Caco-2 (cell line): ENCODE measurements at regions not wholly inside any gene's neighbourhood (a gene's known extent, or its start where the extent isn't known, plus 50 kb on each side); places are given as distances from the start of the nearest gene placed in this dataset.

Experiments used
- BruUV-seq: library from RNA; stranded (reverse); fragments of 400-500 nt; replicated peaks from 2 replicates; lab custom pipeline; 2021; lab: Mats Ljungman, UMichigan
- CTCF ChIA-PET: fragments of 300-600 bp; sonication (Branson Sonifier 250); formaldehyde crosslinking; loops from one replicate; lab custom pipeline; 2022; ENCODE audit warnings: antibody characterized with exemption; lab: Charles Lee
- POLR2A ChIA-PET: fragments of 300-600 bp; sonication (Branson Sonifier 250); formaldehyde crosslinking; loops from one replicate; lab custom pipeline; 2022; ENCODE audit warnings: antibody characterized with exemption; lab: Charles Lee
- DNase-seq, 2 experiments: peaks; one replicate each; pipeline versions ENCODE4 v3.0.0 to v3.0.0-alpha.2; 2020 to 2022
- H3K27me3 ChIP-seq: replicated peaks from 2 replicates; pipeline ENCODE4 v1.6.0; 2011; ENCODE audit warnings: low read length; ENCODE audit not compliant: control insufficient read depth, insufficient read depth
- H3K36me3 ChIP-seq: 2 replicates; pipeline ENCODE4 v1.5.1; 2011; ENCODE audit warnings: low read length; ENCODE audit not compliant: control insufficient read depth, insufficient read depth
- H3K4me1 ChIP-seq: fragments of 250-450 bp; sonication (Bioruptor Pico); 2 replicates; pipeline ENCODE4 v1.5.1; 2020; ENCODE audit warnings: mild to moderate bottlenecking
- H3K4me3 ChIP-seq: 2 replicates; pipeline ENCODE4 v1.5.1; 2011; ENCODE audit warnings: low read depth, mild to moderate bottlenecking, control low read depth, low read length
- H3K9me3 ChIP-seq: fragments of 250-450 bp; sonication (Bioruptor Pico); 2 replicates; pipeline ENCODE4 v1.5.1; 2020; ENCODE audit warnings: mild to moderate bottlenecking, moderate library complexity
- H3K27ac Mint-ChIP-seq: one replicate; pipeline ENCODE4 v1.8.0; 2022; ENCODE audit warnings: mixed read lengths; ENCODE audit not compliant: unreplicated experiment
- H3K27me3 Mint-ChIP-seq: one replicate; pipeline ENCODE4 v1.8.0; 2022; ENCODE audit warnings: mixed read lengths; ENCODE audit not compliant: insufficient read depth, unreplicated experiment
- H3K36me3 Mint-ChIP-seq: one replicate; pipeline ENCODE4 v1.8.0; 2022; ENCODE audit warnings: mild to moderate bottlenecking, mixed read lengths; ENCODE audit not compliant: insufficient read depth, unreplicated experiment
- H3K4me1 Mint-ChIP-seq: one replicate; pipeline ENCODE4 v1.8.0; 2022; ENCODE audit warnings: low read depth, mixed read lengths; ENCODE audit not compliant: unreplicated experiment
- H3K4me3 Mint-ChIP-seq: one replicate; pipeline ENCODE4 v1.8.0; 2022; ENCODE audit warnings: mild to moderate bottlenecking, moderate library complexity, mixed read lengths; ENCODE audit not compliant: unreplicated experiment
- H3K9me3 Mint-ChIP-seq: one replicate; pipeline ENCODE4 v1.8.0; 2022; ENCODE audit warnings: mixed read lengths; ENCODE audit not compliant: unreplicated experiment
- intact Hi-C: fragments of 100-400 bp; cut with micrococcal nuclease; formaldehyde crosslinking; loops from one replicate; pipeline ENCODE4 v1.10.0; 2022; ENCODE audit not compliant: unreplicated experiment
- TF ChIP-seq, protein P1 (sequence below), 2 experiments: fragments of 200-600 bp in 1 of 2; IDR thresholded peaks; 1 replicate in 1 of 2; 2 replicates in 1 of 2; pipeline versions ENCODE4 v1.5.1 to v1.8.0; 2011 to 2022; ENCODE audit warnings: antibody characterized with exemption in 1 of 2, control low read depth in 1 of 2, inconsistent platforms in 1 of 2, low read depth in 1 of 2, low read length in 1 of 2, mild to moderate bottlenecking in 1 of 2, moderate library complexity in 1 of 2; ENCODE audit not compliant: insufficient read depth in 1 of 2, severe bottlenecking in 1 of 2, unreplicated experiment in 1 of 2

DNA sequence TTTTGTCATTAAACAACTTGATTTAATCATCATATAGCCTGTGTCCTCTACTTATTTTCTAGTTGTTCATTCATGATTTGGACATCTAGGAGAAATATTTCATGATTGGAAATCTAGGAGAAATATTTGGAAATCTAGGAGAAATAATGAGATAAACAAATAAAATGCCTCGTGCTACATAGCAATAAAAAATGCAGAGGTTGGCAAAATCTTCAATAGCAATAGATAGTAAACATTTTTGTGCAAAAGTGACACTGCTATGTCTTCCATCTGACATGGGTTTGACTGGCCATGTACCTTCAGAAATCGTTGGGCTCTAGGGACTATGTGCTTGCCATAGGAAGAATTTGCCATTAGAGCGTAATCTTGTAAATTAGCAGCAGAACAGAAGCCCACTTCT, 1304.5 kb upstream of the ZEB2 start:
- Mint-ChIP-seq H3K27ac (no peak overlapping the region), H3K4me3 (no peak overlapping the region), H3K36me3 (no peaks in the 10 kb centered on the region), H3K27me3 (peaks cover 5% of the 10 kb centered on the region), H3K9me3 (peaks cover 20% of the 10 kb centered on the region), H3K4me1 (peaks cover 12% of the 10 kb centered on the region)
- Histone ChIP-seq H3K9me3 (no peaks in the 10 kb centered on the region), H3K4me3 (no peak overlapping the region), H3K36me3 (no peaks in the 10 kb centered on the region), H3K4me1 (no peaks in the 10 kb centered on the region), H3K27me3 (no peaks in the 10 kb centered on the region)
- intact Hi-C loops = no loop called here
- DNase-seq = no peak
- ChIA-PET CTCF (no interaction called here), POLR2A (no interaction called here)
- TF ChIP-seq, protein P1, sequence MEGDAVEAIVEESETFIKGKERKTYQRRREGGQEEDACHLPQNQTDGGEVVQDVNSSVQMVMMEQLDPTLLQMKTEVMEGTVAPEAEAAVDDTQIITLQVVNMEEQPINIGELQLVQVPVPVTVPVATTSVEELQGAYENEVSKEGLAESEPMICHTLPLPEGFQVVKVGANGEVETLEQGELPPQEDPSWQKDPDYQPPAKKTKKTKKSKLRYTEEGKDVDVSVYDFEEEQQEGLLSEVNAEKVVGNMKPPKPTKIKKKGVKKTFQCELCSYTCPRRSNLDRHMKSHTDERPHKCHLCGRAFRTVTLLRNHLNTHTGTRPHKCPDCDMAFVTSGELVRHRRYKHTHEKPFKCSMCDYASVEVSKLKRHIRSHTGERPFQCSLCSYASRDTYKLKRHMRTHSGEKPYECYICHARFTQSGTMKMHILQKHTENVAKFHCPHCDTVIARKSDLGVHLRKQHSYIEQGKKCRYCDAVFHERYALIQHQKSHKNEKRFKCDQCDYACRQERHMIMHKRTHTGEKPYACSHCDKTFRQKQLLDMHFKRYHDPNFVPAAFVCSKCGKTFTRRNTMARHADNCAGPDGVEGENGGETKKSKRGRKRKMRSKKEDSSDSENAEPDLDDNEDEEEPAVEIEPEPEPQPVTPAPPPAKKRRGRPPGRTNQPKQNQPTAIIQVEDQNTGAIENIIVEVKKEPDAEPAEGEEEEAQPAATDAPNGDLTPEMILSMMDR (IDR thresholded peaks at IDR 0.05; ENCODE audit: insufficient read depth in 1 of 2, low read depth in 1 of 2, low read length in 1 of 2, severe bottlenecking in 1 of 2, unreplicated experiment in 1 of 2) = no peak
- no TSS peak for BruUV-seq

DNA sequence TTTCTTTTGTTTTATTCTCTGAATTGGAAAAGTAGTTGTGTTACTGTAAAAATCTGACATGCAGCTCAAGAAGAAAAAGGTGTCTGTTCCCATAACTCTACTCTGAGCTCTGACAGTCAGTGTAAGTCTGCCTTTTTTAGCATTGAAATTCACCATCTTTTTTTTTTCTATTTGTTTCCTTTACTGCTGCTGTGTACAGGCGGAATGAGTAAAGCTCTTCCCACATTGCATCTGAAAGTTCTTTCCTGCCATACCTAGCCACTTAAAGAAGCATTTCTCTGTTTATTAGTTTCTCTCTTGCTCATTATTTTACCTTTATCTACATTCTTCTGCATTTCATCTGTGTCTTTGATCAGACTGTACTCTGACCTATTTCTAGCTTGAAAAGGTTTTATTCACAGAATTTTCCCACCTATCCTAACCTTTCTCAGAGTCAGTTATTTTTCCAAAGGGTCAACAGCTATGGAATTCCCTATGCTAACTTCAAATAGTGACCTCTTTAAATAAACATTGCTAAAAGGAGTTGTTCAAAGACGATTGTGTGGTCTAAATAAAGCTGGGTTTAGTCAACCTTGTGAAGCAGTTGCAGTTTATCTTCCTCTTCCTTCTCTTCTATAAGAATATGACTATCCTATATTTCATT, 1303.1 kb upstream of the ZEB2 start:
- intact Hi-C loops = loop anchor here (1.0 kb wide), 1 partner anchor 23 kb away; no protein-coding TSS in a partner anchor
- peak overlapping the region; percentile 2 for H3K4me3 Mint-ChIP-seq
- no peak for DNase-seq
- Histone ChIP-seq H3K4me1 (no peaks in the 10 kb centered on the region), H3K36me3 (no peaks in the 10 kb centered on the region), H3K9me3 (no peaks in the 10 kb centered on the region), H3K4me3 (no peak overlapping the region), H3K27me3 (no peaks in the 10 kb centered on the region)
- ChIA-PET POLR2A (no interaction called here), CTCF (no interaction called here)
- peak overlapping the region; percentile 36 for H3K27ac Mint-ChIP-seq
- no peaks in the 10 kb centered on the region for H3K36me3 Mint-ChIP-seq
- BruUV-seq = no TSS peak
- peaks cover 19% of the 10 kb centered on the region for H3K9me3 Mint-ChIP-seq
- H3K4me1 Mint-ChIP-seq = peaks cover 12% of the 10 kb centered on the region
- TF ChIP-seq, protein P1 (IDR thresholded peaks at IDR 0.05; ENCODE audit: insufficient read depth in 1 of 2, low read depth in 1 of 2, low read length in 1 of 2, severe bottlenecking in 1 of 2, unreplicated experiment in 1 of 2) = no peak
- H3K27me3 Mint-ChIP-seq = peaks cover 6% of the 10 kb centered on the region

DNA sequence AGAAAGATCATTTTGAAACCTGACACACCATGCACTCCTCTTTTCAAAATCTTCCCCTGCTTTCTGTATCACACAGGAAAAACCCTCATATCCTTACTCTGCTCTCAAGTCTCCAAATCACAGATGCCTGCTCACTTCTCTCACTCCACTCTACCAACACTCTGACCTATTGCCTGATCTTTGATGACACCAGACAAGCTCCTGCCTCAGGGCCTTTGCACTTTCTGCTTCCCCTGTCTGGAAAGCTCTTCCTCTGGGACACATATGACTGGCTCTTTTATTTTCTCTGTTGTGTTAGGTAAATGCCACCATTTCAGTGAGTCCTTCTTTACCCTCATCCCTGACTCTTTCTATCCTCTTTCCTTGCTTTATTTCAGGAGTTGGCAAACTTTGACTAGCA, 1300.7 kb upstream of the ZEB2 start:
- Histone ChIP-seq H3K36me3 (no peaks in the 10 kb centered on the region), H3K27me3 (no peaks in the 10 kb centered on the region), H3K4me1 (no peaks in the 10 kb centered on the region), H3K4me3 (no peak overlapping the region), H3K9me3 (no peaks in the 10 kb centered on the region)
- TF ChIP-seq, protein P1 (IDR thresholded peaks at IDR 0.05; ENCODE audit: insufficient read depth in 1 of 2, low read depth in 1 of 2, low read length in 1 of 2, severe bottlenecking in 1 of 2, unreplicated experiment in 1 of 2) = no peak
- no peak overlapping the region for H3K27ac Mint-ChIP-seq
- no peaks in the 10 kb centered on the region for H3K9me3 Mint-ChIP-seq
- ChIA-PET POLR2A (no interaction called here), CTCF (no interaction called here)
- H3K27me3 Mint-ChIP-seq = peaks cover 6% of the 10 kb centered on the region
- peaks cover 12% of the 10 kb centered on the region for H3K4me1 Mint-ChIP-seq
- H3K4me3 Mint-ChIP-seq = no peak overlapping the region
- BruUV-seq = no TSS peak
- DNase-seq = no peak
- H3K36me3 Mint-ChIP-seq = no peaks in the 10 kb centered on the region
- intact Hi-C loops = no loop called here
